Endothelial cell of umbilical vein (primary cell): ENCODE measurements at regions not wholly inside any gene's neighbourhood (a gene's known extent, or its start where the extent isn't known, plus 50 kb on each side); places are given as distances from the start of the nearest gene placed in this dataset.

Source experiments
- EZH2 ChIP-seq: IDR thresholded peaks from 2 replicates; pipeline ENCODE4 v1.6.1; 2012; ENCODE audit warnings: borderline replicate concordance, low read depth, mild to moderate bottlenecking, moderate library complexity, low read length, inconsistent platforms; ENCODE audit not compliant: severe bottlenecking
- GATA2 ChIP-seq: IDR thresholded peaks from 2 replicates; pipeline ENCODE4 v1.7.0; 2011; ENCODE audit warnings: low read depth, mild to moderate bottlenecking, moderate library complexity, mixed read lengths, low read length; ENCODE audit not compliant: insufficient read length, insufficient read depth
- MYC ChIP-seq: IDR thresholded peaks from one replicate; pipeline ENCODE4 v1.6.1; 2011; ENCODE audit warnings: mild to moderate bottlenecking, low read depth, low read length
- POLR2A ChIP-seq: IDR thresholded peaks from 2 replicates; pipeline ENCODE4 v1.6.1; 2012; ENCODE audit warnings: low read depth, mild to moderate bottlenecking, control low read depth, low read length
- TF ChIP-seq, protein P1 (sequence below), 2 donors: IDR thresholded peaks; 1 replicate in 1 of 2; 2 replicates in 1 of 2; pipeline ENCODE4 v1.5.1; 2011; ENCODE audit warnings: low read length in 2 of 2, mild to moderate bottlenecking in 2 of 2, moderate library complexity in 2 of 2, control low read depth in 1 of 2, inconsistent platforms in 1 of 2, low read depth in 1 of 2; ENCODE audit not compliant: insufficient read depth in 1 of 2; ENCODE audit errors: extremely low read depth in 1 of 2

DNA sequence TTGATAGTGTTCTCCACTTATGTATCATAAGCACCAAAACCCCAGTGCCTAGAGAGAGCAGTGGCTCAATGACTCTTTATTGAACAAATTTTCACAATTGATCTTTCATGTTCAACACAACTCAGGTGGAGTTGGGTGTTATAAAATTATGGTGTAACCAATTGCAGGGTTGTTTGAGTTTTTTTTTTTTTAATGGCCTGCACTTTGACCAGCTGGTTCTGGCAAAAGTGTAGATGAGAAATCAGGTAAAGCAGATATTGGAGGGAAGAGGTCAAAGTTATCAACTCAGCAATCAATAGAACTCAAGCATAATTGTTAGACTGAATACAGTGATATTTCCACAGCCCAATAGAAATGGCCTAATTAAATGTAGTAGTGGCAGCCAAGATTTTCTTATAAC, 1386.3 kb downstream of the SUCLG1 start:
- TF ChIP-seq, protein P1, sequence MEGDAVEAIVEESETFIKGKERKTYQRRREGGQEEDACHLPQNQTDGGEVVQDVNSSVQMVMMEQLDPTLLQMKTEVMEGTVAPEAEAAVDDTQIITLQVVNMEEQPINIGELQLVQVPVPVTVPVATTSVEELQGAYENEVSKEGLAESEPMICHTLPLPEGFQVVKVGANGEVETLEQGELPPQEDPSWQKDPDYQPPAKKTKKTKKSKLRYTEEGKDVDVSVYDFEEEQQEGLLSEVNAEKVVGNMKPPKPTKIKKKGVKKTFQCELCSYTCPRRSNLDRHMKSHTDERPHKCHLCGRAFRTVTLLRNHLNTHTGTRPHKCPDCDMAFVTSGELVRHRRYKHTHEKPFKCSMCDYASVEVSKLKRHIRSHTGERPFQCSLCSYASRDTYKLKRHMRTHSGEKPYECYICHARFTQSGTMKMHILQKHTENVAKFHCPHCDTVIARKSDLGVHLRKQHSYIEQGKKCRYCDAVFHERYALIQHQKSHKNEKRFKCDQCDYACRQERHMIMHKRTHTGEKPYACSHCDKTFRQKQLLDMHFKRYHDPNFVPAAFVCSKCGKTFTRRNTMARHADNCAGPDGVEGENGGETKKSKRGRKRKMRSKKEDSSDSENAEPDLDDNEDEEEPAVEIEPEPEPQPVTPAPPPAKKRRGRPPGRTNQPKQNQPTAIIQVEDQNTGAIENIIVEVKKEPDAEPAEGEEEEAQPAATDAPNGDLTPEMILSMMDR (IDR thresholded peaks at IDR 0.05; ENCODE audit: extremely low read depth in 1 of 2, insufficient read depth in 1 of 2, low read depth in 1 of 2, low read length in 2 of 2): no peak
- no peak for TF ChIP-seq GATA2
- no peak for TF ChIP-seq POLR2A
- TF ChIP-seq EZH2: no peak
- TF ChIP-seq MYC: no peak
